Stimulated activated CD4-positive, alpha-beta T cell treated with anti-CD3 and anti-CD28 coated beads, Interleukin-12 subunit alpha, Interleukin-12 subunit beta, amount 100 ng/mL, for 48 hours (primary cell): ENCODE measurements at regions not wholly inside any gene's neighbourhood (a gene's known extent, or its start where the extent isn't known, plus 50 kb on each side); places are given as distances from the start of the nearest gene placed in this dataset.
"Not testable (repeated sequence)": the region's sequence is repeated elsewhere in the genome, so short reads cannot be mapped to it uniquely, and the experiment has no call there.

ENCODE experiments used
- DNase-seq, 3 donors: peaks; one replicate each; pipeline ENCODE4 v3.0.0-alpha.2; 2020; ENCODE audit warnings: low read depth in 2 of 3, low spot score in 1 of 3

- no peak for DNase-seq
These were observed 1804.6 kb downstream of the MAT2B start for GRCh38 chr5:165310031-165310430.

- no peak for DNase-seq
These were observed 1816.5 kb downstream of the MAT2B start for GRCh38 chr5:165321912-165322311.

GRCh38 chr5:165325221-165325620 is 1819.8 kb downstream of the MAT2B start:
- no peak for DNase-seq

GRCh38 chr5:165327631-165328030 is 1822.2 kb downstream of the MAT2B start:
- no peak for DNase-seq

- no peak for DNase-seq
These were observed 1823.4 kb downstream of the MAT2B start for GRCh38 chr5:165328846-165329245.

GRCh38 chr5:165333623-165334022 is 1828.2 kb downstream of the MAT2B start:
- no peak for DNase-seq

GRCh38 chr5:165334201-165334600 is 1828.8 kb downstream of the MAT2B start:
- no peak for DNase-seq

- DNase-seq, result no peak
These were observed 1844.3 kb downstream of the MAT2B start for GRCh38 chr5:165349735-165350134.

GRCh38 chr5:165351342-165351741 is 1845.9 kb downstream of the MAT2B start:
- DNase-seq, result no peak

GRCh38 chr5:165360366-165360765 is 1854.9 kb downstream of the MAT2B start:
- DNase-seq, result no peak

GRCh38 chr5:165360784-165361542 is 1855.5 kb downstream of the MAT2B start:
- DNase-seq, result no peak

GRCh38 chr5:165370233-165370632 is 1864.8 kb downstream of the MAT2B start:
- no peak for DNase-seq

- DNase-seq, result no peak
These were observed 1865.4 kb downstream of the MAT2B start for GRCh38 chr5:165370794-165371193.

GRCh38 chr5:165375201-165375600 is 1869.8 kb downstream of the MAT2B start:
- no peak for DNase-seq

GRCh38 chr5:165393839-165394238 is 1888.4 kb downstream of the MAT2B start:
- DNase-seq, result no peak

GRCh38 chr5:165397516-165397915 is 1892.1 kb downstream of the MAT2B start:
- DNase-seq, result no peak

GRCh38 chr5:165400086-165400485 is 1894.7 kb downstream of the MAT2B start:
- no peak for DNase-seq

- DNase-seq, result no peak
These were observed 1899.5 kb downstream of the MAT2B start for GRCh38 chr5:165404917-165405316.

GRCh38 chr5:165405340-165405739 is 1899.9 kb downstream of the MAT2B start:
- DNase-seq, result no peak

GRCh38 chr5:165407352-165407751 is 1901.9 kb downstream of the MAT2B start:
- no peak for DNase-seq

- no peak for DNase-seq
These were observed 1905.1 kb downstream of the MAT2B start for GRCh38 chr5:165410476-165410875.

- not testable (repeated sequence) for DNase-seq
These were observed 1906.1 kb downstream of the MAT2B start for GRCh38 chr5:165411532-165411931.

- no peak for DNase-seq
These were observed 1915.1 kb downstream of the MAT2B start for GRCh38 chr5:165420493-165420892.
